NK-92 (cell line): ENCODE measurements at regions not wholly inside any gene's neighbourhood (a gene's known extent, or its start where the extent isn't known, plus 50 kb on each side); places are given as distances from the start of the nearest gene placed in this dataset.

Experiments
- DNase-seq: peaks from one replicate; lab custom pipeline; 2025; ENCODE audit not compliant: unreplicated experiment; lab: John Stamatoyannopoulos, UW

- no peak for DNase-seq
Observed at GRCh38 chr20:24378661-24379483, 90.6 kb upstream of the SYNDIG1 start.

DNA sequence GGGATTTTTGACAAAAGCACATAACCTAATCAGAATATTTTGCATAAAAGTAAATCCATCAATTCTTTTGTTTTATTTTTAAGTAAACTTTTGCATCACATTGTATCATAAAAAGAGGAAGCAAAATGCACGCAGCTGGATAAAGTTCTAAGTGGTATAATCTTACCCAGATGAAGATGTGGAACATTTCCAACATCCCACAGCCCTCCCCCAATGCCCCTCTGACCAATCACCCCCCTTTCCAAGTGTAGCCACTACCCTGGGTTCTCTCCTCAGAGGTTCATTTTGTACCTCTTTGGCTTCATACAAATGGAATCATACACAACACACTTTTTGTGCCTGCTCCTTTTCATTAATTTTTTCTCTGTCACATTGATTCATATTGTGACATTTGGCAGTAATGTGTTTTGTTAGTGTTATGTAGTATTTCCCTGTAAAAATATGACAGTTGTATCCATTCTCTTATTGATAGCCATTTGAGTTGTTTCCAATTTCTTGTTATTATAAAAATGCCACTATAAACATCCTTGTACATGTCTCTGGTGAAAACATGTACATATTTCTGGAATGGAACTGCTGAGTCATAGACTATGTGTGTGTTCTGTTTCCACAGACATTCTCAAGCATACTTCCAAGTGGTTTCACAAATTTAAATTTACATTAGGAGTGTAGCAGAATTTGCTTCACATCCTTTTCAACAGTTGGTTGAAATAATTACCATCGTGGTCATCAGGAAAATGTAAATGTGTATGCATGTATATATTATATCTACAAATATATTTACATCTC is 92.9 kb upstream of the SYNDIG1 start:
- DNase-seq = no peak

GRCh38 chr20:24373372-24373771 is 96.1 kb upstream of the SYNDIG1 start:
- no peak for DNase-seq

- DNase-seq = no peak
Observed at GRCh38 chr20:24370911-24371695, 98.3 kb upstream of the SYNDIG1 start.

DNA sequence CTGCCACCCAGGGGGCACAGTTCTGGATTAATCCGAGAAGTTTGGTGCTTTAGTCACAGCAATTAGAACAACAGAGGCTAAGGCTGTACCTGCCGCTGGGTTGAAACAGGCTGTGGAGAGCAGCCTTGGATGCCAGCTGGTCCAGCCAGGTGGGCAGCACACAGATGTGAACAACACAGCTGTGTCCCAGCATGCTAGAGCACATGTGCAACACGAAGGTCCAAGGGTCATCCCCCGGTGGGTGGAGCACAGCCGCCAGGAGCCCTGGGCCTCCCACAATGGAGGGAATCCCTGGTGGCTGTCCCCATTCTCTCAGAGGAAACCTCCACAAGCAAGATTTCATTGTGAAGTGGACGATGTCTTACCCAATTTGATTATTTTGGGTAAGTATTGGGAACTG is 99.2 kb upstream of the SYNDIG1 start:
- no peak for DNase-seq

- no peak for DNase-seq
Observed at GRCh38 chr20:24368253-24368652, 101.2 kb upstream of the SYNDIG1 start.

DNA sequence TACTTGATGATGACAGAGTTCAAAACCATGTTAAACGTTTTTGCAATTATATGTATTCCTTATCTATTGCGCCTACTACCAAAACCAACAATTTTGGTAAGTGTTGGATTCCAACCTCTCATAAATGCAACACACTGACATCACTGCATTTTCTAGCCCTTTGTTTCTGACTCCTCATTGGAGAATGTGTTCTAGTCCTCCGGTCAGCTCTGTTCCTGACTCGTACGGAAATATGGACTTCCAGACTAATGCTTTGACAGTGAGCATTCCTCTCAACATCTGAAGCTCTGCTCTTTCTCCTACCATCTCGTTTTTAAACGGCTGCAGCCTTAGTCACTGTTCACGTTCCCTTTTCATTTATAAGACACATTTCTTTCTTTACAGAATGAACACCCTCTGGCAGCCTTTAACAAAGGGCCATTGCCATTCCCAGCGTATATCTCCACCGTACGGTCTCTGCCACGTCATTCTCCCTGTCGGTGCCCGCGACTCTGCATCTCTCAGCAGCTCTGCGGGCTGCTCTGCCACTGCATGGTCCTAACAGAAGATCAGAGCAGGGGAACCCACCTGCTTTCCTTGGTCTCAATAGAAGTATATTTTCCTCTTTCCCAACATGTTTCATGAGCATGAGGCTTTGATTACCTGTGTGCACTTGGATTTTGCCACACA is 103.0 kb upstream of the SYNDIG1 start:
- DNase-seq = no peak

DNA sequence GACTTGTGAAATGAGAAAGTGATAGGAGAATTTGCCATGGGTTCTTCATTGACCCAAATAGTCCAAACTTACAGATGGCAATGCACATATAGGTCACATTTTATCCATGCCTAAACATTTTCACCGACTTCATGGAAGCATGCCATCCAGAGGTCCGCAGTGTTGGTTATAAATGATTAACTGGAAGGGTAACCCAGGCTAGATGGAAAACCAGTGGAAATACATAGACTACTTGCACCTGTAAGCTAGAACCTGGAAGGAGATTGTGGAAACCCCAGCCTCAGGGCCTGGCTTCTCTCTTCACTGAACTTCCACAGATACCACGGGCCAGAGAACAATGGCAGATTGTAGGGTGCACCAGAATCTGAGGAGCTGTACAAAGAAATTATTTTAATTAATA is 103.8 kb upstream of the SYNDIG1 start:
- no peak for DNase-seq

DNA sequence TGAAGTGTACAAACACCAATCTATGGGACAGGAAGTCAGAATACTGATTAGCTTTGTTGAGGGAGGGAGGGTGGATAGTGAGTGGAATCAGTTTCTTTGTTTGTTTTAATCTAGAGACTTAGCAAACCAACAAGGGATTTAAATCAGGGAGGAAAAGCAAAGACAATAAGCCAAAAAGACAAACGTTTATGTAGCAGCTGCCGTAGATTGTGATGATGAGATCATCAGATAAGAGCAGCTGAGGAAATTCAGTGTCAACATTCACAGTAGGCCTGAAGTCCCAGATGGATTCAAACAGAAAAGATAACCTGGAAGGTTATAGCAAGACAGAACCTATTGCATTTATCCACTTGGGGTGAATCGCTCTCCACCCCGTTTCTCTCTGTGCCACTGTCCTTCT is 104.9 kb upstream of the SYNDIG1 start:
- DNase-seq = no peak

DNA sequence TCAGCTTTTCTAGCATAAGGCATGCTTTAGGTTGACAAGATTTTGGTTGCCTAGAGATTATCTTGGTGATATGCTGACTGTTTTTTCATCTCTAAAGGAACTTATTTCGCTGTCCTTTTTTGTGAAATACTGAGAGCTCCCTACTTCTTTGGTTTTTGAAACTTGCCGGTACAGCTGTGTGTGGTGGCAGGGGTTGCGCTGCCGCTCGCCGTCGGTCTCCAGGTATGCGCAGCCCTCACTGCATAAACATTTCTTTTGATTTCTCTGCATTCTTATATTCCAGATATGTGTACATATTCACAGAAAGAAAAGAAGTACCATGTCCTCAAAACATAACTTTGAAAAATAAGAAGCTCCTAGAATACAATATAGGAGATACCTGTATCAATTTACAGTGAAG is 106.4 kb upstream of the SYNDIG1 start:
- DNase-seq = no peak

- no peak for DNase-seq
Observed at GRCh38 chr20:24362080-24362479, 107.3 kb upstream of the SYNDIG1 start.

- no peak for DNase-seq
Observed at GRCh38 chr20:24361541-24361940, 107.9 kb upstream of the SYNDIG1 start.

- no peak for DNase-seq
Observed at GRCh38 chr20:24360531-24360930, 108.9 kb upstream of the SYNDIG1 start.

DNA sequence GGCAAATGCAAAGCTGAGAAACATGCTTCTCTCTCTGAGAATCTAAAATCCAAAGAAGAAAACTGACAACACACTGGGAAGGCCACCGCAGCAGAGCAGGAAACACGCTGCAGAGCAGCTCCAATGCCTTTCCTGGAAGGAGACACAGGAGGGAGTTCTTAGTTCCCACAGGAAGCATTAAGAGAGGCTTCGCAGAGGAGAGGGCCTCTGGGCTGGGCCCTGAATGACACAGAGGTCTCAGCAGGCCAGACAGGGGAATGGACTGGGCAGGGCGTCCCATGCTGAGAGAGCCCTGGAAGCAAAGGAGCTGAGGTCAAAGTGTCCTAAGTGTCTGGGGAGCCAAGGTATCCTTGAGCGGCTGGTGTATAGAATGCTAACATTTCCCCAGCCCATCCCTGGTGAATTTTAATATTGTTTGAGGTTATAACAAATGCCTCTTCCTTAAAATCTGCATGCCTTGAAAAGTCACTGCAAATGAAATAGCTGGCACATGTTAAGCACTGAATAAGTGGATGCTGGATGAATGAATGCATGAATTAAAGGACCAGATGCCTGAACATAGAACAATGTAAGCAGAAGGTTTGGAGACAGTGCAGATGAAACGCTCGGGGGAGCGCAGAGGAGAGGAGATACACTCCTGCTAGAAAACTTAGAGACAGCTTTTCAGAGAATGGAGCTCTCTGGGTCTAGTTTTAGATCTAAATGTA is 110.0 kb upstream of the SYNDIG1 start:
- DNase-seq = no peak

GRCh38 chr20:24357931-24358330 is 111.5 kb upstream of the SYNDIG1 start:
- no peak for DNase-seq

DNA sequence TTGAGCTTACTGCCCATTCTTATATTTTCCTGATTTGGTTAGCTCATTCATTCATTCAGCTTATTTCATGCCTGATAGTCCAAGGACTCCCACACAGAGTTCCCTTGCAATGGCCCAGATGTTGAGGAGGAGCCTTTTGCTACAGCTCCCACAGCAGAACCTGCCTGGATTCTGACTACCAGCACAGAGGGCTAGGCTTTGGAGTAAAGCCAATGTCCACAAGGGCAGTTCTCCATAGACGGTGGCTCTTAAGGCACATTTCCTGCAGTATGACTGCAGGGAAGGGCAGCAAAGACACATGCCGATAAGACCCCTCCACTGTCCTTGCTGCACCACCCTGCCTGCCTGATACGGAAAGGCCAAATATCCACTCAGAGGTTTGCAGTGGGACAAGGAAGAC is 112.3 kb upstream of the SYNDIG1 start:
- no peak for DNase-seq

DNA sequence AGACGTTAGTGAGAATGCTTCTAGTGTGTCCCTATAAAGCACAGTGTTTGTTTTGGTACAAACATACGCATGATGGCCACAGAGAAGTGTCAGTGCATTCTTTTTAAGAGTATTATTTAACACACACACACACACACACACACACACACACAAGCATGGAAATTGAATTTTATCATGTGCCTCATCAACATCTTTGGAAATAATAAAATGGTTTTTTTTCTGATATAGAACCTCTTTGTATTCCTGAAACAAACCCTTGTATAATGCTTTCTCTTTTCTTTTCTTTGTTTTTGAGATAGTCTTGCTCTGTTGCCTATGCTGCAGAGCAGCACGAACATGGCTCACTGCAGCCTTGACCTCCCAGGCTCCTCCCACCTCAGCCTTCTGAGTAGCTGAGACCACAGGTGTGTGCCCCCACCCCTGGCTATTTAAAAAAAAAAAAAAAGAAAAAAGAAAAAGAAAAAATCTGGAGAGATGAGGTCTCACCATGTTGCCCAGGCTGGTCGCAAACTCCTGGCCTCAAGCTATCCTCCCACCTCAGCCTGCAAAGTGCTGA is 116.2 kb upstream of the SYNDIG1 start:
- DNase-seq = no peak

DNA sequence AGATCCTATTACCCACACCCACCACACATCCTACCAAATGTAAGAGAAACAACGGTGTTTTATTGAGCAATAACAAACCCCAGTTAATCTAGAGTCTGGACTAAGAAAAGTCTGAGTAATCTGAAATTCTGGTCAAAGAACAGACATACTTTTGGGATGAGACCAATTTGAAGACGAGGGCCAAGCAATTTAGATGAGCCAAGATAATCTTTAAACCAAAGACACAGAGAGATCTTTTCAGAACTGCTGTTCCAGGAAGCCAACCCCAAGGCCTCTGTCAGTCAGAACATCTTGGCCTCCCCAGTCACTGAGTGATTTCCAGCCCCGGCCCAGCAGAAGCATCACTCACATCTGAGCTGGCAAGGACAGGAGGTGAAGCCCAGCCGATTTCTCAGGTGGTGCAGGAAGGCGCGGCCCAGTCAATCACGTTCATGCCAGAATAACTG is 118.5 kb upstream of the SYNDIG1 start:
- no peak for DNase-seq

GRCh38 chr20:24341781-24342180 is 127.6 kb upstream of the SYNDIG1 start:
- DNase-seq = no peak

GRCh38 chr20:24340933-24341332 is 128.5 kb upstream of the SYNDIG1 start:
- no peak for DNase-seq
